ENCODE measurements at regions not wholly inside any gene's neighbourhood (a gene's known extent, or its start where the extent isn't known, plus 50 kb on each side); places are given as distances from the start of the nearest gene placed in this dataset.

- TF ChIP-seq CTCF (IDR thresholded peaks at IDR 0.05; ENCODE audit: low read length, missing control alignments) = no peak
- no peak overlapping the region for H3K4me3 ChIP-seq (replicated peaks; ENCODE audit: low read depth, low read length)
- DNase-seq (ENCODE audit: low read depth) = no peak
Observed at GRCh38 chr18:70382017-70382416, 93.2 kb downstream of the SOCS6 start.

GRCh38 chr18:70380915-70381896 is 92.4 kb downstream of the SOCS6 start:
- TF ChIP-seq CTCF (IDR thresholded peaks at IDR 0.05; ENCODE audit: low read length, missing control alignments) = no peak
- no peak for DNase-seq (ENCODE audit: low read depth)
- no peak overlapping the region for H3K4me3 ChIP-seq (replicated peaks; ENCODE audit: low read depth, low read length)
